Progenitor cell of endocrine pancreas (in vitro differentiated cells): ENCODE measurements at regions not wholly inside any gene's neighbourhood (a gene's known extent, or its start where the extent isn't known, plus 50 kb on each side); places are given as distances from the start of the nearest gene placed in this dataset.

Experiments
- DNase-seq: peaks from one replicate; pipeline ENCODE4 v3.0.0; 2021; ENCODE audit warnings: low spot score; ENCODE audit not compliant: unreplicated experiment
- H3K27ac Mint-ChIP-seq: 2 replicates; pipeline ENCODE4 v1.8.0; 2021; ENCODE audit warnings: mild to moderate bottlenecking, moderate library complexity, mixed read lengths
- H3K27me3 Mint-ChIP-seq: 2 replicates; pipeline ENCODE4 v1.8.0; 2021; ENCODE audit warnings: mixed read lengths
- H3K36me3 Mint-ChIP-seq: 2 replicates; pipeline ENCODE4 v1.8.0; 2022; ENCODE audit warnings: mixed read lengths; ENCODE audit not compliant: insufficient read depth
- H3K4me1 Mint-ChIP-seq: 2 replicates; pipeline ENCODE4 v1.8.0; 2021; ENCODE audit warnings: low read depth, mixed read lengths
- H3K4me3 Mint-ChIP-seq: 2 replicates; pipeline ENCODE4 v1.8.0; 2021; ENCODE audit warnings: low read depth, mild to moderate bottlenecking, moderate library complexity, mixed read lengths
- H3K9me3 Mint-ChIP-seq: 2 replicates; pipeline ENCODE4 v1.8.0; 2021; ENCODE audit warnings: low read depth, mixed read lengths
- TF ChIP-seq, protein P1 (sequence below): fragments of 200-600 bp; sonication (generic); IDR thresholded peaks from one replicate; pipeline ENCODE4 v1.5.0; 2021; ENCODE audit warnings: antibody characterized with exemption, mild to moderate bottlenecking; ENCODE audit not compliant: unreplicated experiment

DNA sequence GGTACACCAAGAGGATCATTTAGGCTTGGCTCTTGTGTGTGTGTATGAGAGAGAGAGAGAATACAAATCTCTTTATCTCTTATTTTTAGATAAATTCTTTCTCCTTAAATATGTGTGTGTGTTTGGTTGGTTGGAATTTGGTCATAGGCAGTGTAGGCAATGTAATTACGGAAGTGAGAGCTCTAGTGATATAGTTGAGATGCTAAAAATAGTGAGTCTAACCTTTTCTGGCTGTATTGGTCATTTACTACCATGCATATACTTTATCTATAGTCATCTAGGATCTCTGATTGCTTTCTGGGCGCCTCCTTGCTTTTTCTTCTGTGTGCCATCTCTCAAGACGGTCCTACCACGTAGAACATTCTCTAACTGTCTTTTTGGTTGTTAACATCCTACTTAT, 250.2 kb downstream of the NUF2 start:
- no peak overlapping the region for H3K27ac Mint-ChIP-seq
- H3K4me1 Mint-ChIP-seq = no peaks in the 10 kb centered on the region
- TF ChIP-seq, protein P1, sequence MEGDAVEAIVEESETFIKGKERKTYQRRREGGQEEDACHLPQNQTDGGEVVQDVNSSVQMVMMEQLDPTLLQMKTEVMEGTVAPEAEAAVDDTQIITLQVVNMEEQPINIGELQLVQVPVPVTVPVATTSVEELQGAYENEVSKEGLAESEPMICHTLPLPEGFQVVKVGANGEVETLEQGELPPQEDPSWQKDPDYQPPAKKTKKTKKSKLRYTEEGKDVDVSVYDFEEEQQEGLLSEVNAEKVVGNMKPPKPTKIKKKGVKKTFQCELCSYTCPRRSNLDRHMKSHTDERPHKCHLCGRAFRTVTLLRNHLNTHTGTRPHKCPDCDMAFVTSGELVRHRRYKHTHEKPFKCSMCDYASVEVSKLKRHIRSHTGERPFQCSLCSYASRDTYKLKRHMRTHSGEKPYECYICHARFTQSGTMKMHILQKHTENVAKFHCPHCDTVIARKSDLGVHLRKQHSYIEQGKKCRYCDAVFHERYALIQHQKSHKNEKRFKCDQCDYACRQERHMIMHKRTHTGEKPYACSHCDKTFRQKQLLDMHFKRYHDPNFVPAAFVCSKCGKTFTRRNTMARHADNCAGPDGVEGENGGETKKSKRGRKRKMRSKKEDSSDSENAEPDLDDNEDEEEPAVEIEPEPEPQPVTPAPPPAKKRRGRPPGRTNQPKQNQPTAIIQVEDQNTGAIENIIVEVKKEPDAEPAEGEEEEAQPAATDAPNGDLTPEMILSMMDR = no peak
- no peaks in the 10 kb centered on the region for H3K9me3 Mint-ChIP-seq
- no peaks in the 10 kb centered on the region for H3K36me3 Mint-ChIP-seq
- H3K4me3 Mint-ChIP-seq = no peak overlapping the region
- DNase-seq = no peak
- H3K27me3 Mint-ChIP-seq = no peaks in the 10 kb centered on the region

DNA sequence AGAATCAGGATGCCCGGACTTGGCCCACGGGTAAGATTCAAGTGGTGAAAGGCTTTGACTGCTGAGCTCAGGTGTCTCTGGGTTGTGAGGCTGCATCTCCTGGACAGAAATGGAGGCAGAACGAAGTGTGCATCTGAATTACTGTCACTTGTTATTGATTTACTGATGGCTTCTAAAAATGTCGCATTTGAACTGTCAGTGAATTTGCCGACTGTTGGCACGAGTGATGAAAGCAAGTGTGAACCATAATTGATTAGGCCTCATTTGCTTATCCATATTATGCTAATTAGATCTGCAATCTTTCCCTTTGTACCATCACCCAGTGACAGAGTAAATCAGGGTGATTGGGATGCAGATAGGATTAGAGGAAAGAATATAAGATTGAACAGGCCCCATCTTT, 252.4 kb downstream of the NUF2 start:
- Mint-ChIP-seq H3K4me3 (no peak overlapping the region), H3K4me1 (no peaks in the 10 kb centered on the region), H3K27me3 (no peaks in the 10 kb centered on the region), H3K27ac (no peak overlapping the region), H3K36me3 (no peaks in the 10 kb centered on the region), H3K9me3 (no peaks in the 10 kb centered on the region)
- TF ChIP-seq, protein P1 = no peak
- no peak for DNase-seq

GRCh38 chr1:163580926-163581325, 259.2 kb downstream of the NUF2 start:
- TF ChIP-seq, protein P1 = no peak
- Mint-ChIP-seq H3K4me1 (peaks cover 22% of the 10 kb centered on the region), H3K27me3 (no peaks in the 10 kb centered on the region), H3K36me3 (no peaks in the 10 kb centered on the region), H3K27ac (peak overlapping the region; percentile 8), H3K9me3 (no peaks in the 10 kb centered on the region), H3K4me3 (no peak overlapping the region)
- DNase-seq = no peak

GRCh38 chr1:163583661-163584181, 262.0 kb downstream of the NUF2 start:
- TF ChIP-seq, protein P1 = no peak
- Mint-ChIP-seq H3K9me3 (no peaks in the 10 kb centered on the region), H3K4me3 (no peak overlapping the region), H3K27me3 (no peaks in the 10 kb centered on the region), H3K36me3 (no peaks in the 10 kb centered on the region), H3K4me1 (peaks cover 26% of the 10 kb centered on the region), H3K27ac (peak overlapping the region; percentile 3)
- DNase-seq = no peak

- Mint-ChIP-seq H3K9me3 (no peaks in the 10 kb centered on the region), H3K4me1 (peaks cover 22% of the 10 kb centered on the region), H3K27me3 (no peaks in the 10 kb centered on the region), H3K4me3 (no peak overlapping the region), H3K36me3 (no peaks in the 10 kb centered on the region), H3K27ac (no peak overlapping the region)
- DNase-seq = no peak
- TF ChIP-seq, protein P1 = no peak
These were observed 264.0 kb downstream of the NUF2 start for GRCh38 chr1:163585796-163586195.
